Stimulated activated CD4-positive, alpha-beta T cell treated with anti-CD3 and anti-CD28 coated beads, TNF-alpha, amount 100 ng/mL, for 24 hours (primary cell): ENCODE measurements at regions not wholly inside any gene's neighbourhood (a gene's known extent, or its start where the extent isn't known, plus 50 kb on each side); places are given as distances from the start of the nearest gene placed in this dataset.

Source experiments
- DNase-seq, 3 experiments: peaks; one replicate each; pipeline ENCODE4 v3.0.0-alpha.2; 2020; ENCODE audit warnings: low read depth in 3 of 3

DNA sequence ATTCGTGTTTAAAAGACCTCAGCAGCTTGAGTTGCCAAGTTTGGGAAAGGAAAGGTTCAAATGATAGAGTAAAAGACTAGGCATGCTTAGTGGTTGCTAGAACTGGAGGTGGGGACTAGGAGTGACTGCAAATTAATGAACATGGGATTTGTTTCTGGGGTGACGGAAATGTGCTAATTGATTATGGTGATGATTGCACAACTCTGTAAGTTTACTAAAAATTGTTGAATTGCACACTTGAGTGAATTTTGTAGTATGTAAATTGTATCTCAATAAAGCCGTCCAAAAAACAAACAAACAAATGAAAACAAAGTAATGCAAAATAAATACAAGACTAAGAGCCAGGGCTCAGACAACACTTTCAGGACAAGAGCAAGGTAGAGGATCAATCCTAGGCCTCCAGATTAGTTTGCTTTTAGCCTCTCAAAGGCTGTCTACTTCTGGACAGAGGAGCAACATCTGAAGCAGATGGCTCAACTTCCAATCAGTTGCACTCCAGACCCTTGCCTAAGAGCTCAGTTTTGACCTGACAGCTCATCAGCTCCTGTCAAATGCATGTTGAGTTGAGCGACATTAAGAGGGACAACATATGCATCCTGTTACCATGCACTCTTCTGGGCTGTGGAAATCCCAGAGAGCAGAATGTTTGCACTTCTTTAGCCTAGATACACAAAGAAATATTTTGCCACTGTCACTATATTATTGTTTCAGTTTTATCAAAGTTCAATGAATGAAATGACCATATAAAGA lies 111.2 kb upstream of the ASIC2 start:
- no peak for DNase-seq

- DNase-seq = no peak
Measured at GRCh38 chr17:33416131-33416530, 123.0 kb upstream of the ASIC2 start.

DNA sequence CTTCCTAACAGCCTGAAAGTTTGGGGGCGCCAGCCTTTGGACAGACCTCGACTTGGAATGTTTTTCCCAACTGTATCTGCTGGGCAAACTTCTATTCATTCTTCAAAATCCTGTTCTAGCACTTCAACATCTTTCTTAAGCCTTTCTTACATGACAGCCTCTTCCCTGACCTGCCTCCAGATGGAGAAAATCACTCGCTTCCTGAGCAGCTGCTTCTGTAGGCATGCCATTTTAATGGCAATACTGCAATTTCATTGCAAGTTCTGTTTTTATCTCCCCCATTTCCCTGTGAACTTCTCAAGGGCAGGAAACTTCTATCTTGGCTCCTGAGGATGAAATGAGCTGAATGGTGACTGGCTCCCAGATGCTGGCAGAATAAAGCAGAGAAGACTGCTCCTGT lies 128.8 kb upstream of the ASIC2 start:
- DNase-seq = no peak

GRCh38 chr17:33433581-33433980 lies 140.5 kb upstream of the ASIC2 start:
- DNase-seq = no peak

- DNase-seq = no peak
Measured at GRCh38 chr17:33434841-33435240, 141.7 kb upstream of the ASIC2 start.

GRCh38 chr17:33435721-33436301 lies 142.7 kb upstream of the ASIC2 start:
- no peak for DNase-seq

DNA sequence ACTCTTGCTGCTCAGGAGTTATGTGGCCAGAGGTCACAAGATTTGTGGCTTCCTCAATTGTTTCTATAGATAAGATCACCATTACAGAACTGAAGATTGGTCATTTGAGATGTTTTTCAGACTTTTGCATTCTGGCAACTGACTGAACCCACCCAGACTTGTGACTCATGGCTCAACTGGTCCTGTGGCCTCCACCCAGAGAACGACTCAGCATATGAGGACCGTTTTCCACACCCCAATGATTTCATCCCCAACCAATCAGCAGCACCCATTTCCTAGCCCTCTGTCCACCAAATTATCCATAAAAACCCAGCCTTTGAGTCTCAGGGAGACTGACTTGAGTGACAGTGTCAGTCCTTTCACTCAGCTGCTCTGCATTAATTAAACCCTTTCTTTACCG lies 143.2 kb upstream of the ASIC2 start:
- no peak for DNase-seq

- no peak for DNase-seq
Measured at GRCh38 chr17:33438139-33438538, 145.0 kb upstream of the ASIC2 start.

DNA sequence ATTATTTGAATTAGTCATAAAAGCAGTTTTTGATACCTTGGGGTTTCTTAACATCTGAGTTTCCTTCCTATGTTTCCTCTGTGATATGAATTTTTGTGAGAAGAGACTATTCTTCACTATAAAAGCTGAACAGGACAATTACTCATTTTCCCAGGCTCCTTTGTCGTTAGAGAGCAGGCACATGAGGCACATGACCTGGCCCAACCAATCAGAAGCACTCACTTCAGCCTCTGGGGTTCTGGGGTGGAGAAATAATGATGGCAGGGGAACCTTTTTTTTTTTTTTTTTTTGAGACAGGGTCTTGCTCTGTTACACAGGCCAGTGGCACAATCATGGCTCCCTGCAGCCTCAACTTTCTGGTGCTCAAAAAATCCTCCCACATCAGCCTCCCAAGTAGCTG lies 145.5 kb upstream of the ASIC2 start:
- no peak for DNase-seq

GRCh38 chr17:33442320-33442719 lies 149.2 kb upstream of the ASIC2 start:
- no peak for DNase-seq

GRCh38 chr17:33444731-33445130 lies 151.6 kb upstream of the ASIC2 start:
- DNase-seq = no peak

DNA sequence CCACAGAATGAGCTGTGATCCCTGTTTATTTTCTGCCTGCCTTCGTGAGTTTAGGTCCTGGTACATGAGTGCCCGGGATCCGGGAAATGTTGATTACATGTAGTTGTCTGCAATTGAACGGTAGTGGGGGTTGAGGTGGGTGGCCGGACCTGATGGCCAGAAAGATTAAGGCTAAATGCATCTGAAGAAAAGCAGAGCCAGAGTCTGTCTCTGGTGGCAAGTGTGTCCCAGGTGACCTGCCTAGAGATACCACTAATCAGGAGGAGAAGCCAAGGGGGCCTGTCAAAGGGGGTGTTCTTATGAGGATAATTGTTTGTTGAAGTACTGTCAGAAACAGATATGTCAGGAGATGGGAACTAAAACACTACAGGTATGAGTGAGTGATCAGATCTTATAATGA lies 154.0 kb upstream of the ASIC2 start:
- no peak for DNase-seq

- DNase-seq = no peak
Measured at GRCh38 chr17:33451221-33451620, 158.1 kb upstream of the ASIC2 start.

DNA sequence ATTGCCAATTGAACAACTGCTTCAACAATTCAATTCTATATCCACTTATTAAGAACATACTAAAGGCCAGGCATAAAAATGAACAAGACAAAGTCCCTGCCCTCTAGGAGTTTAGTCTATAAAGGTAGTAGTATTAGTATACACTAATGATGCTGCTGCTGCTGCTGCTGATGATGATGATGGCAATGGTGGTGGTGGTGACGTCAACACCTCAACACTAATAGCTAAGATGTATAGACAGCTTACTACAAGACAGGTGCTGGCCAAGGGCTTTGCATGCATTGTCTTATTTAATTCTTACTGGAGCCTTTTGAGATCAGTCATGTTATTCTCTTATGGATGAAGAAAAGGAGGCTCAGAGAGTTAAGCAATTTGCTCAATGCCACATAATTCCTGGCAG lies 164.4 kb upstream of the ASIC2 start:
- DNase-seq = no peak

GRCh38 chr17:33459078-33459940 lies 166.2 kb upstream of the ASIC2 start:
- DNase-seq = no peak

DNA sequence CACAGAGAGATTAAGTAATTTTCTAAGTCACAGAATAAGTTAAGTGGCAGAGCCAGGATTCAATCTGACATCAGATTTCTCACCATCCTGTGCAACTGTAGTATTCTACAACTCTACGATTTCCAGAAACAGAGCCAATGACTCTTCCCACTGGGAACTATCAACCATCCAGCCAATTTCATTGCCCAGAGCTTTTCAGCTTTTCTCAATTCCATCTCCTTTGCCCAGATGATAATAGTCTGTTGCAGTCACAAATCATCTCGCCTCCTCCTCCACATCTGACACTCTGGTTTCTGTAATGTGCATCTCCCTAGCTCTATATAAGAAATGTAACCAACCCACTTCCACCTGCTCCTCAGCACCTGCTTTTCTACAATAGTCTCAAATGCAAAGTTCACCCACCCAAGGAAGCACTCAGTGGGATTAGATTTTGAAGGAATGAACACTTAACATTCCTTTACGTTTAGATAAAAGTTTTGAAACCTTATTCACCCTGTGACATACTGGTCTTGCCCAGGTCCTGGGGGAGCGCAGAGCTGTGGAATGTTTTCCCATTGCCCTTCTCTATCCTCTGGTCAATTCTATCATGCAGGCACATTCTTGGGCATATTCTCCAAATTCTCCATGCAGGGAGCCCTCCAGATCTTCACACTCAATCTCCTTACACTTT lies 167.8 kb upstream of the ASIC2 start:
- DNase-seq = no peak

DNA sequence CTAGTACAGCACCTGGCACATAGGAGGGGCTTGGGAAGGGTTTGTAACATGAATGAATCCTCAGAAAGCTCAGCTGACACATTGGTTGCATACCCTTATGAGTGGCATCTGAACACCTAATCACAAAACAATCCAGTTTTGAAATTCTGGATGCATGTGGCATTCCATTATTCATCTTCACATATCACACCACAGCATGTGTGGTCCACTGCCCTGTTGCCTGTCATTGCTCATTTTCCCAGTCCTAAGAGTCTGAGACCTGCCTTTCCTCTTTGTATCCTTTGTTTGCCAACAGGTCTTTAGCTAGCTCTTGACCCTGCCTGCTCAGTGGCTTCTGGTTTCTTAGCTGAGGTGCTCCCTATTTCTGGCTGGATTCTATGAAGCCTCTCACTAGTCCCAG lies 170.8 kb upstream of the ASIC2 start:
- DNase-seq = no peak

DNA sequence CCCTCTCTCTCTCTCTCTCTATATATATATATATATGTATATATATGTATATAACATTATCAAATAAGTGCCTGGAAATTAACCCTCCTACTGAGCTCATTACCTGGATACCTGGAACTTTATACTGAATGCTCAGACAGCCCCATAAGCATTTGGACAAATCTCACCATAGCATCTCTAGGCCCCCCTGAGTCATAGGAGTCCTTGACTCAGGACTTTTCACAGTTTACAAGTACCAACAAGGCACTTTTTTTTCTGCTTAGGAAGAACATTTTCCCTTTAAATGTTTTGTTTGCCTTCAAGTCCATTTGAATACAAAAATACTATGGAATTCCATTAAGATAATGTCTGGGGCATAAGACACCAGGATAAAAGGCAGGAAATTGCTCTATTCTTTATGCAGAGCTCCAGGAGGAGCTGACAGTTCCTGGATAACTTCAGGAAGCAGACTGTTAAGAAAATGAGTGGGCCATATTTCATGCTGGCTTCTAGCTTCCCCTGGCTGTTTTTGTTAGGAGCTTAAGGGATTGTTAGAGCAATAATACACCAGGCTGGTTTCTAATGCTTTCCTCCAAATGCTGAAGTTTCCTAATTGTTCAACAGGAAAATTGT lies 171.7 kb upstream of the ASIC2 start:
- DNase-seq = no peak

GRCh38 chr17:33469421-33469820 lies 176.3 kb upstream of the ASIC2 start:
- DNase-seq = no peak

- no peak for DNase-seq
Measured at GRCh38 chr17:33469911-33470310, 176.8 kb upstream of the ASIC2 start.

DNA sequence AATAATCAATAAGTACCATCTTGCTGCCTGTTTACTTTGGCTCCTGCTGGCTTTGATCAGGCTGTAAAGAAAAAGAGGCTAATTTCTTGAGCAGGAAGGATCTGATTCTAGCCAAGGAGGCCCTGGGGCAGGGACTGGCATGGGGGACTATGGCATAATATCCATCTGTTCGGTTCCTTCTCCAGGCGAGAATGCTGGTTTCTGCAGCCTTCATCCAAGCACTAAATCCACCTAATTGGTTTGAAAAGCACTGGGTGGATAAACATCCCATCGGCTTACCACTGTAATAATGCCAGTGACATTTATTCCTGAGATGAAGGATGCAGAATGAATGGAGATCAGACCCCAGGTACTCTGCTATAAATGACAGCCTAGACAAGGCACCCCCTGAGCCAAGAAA lies 180.0 kb upstream of the ASIC2 start:
- no peak for DNase-seq

DNA sequence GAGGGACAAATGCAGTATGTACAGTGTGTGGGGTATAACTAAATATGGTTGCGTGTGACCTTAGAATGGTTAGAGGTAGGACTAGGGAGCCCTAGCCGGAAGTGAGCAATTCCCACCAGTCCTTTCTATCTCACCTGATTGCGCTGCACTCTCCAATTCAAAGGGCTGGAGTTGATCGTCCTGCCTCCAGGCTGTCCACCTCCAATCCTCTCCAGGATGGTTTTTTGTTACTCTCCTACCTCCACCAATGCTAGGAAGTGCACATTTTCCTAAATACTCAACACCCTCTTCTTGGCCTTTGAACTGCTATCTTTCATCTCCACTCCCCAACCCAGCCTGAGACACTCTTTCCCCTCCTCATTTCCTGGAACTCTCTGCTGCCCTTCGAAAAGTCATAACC lies 181.7 kb upstream of the ASIC2 start:
- DNase-seq = no peak
